HL-60/S4 treated with retinoic acid at 250 ng/mL for 4 days and 3 days (cell line): ENCODE measurements at regions not wholly inside any gene's neighbourhood (a gene's known extent, or its start where the extent isn't known, plus 50 kb on each side); places are given as distances from the start of the nearest gene placed in this dataset.
"Not testable (repeated sequence)": the region's sequence is repeated elsewhere in the genome, so short reads cannot be mapped to it uniquely, and the experiment has no call there.

Source experiments
- in situ Hi-C: fragments of 300-500 bp; cut with MboI; formaldehyde crosslinking; loops from 2 replicates; pipeline ENCODE4 v1.7.0; 2022; ENCODE audit warnings: low sequenced_read_pairs

DNA sequence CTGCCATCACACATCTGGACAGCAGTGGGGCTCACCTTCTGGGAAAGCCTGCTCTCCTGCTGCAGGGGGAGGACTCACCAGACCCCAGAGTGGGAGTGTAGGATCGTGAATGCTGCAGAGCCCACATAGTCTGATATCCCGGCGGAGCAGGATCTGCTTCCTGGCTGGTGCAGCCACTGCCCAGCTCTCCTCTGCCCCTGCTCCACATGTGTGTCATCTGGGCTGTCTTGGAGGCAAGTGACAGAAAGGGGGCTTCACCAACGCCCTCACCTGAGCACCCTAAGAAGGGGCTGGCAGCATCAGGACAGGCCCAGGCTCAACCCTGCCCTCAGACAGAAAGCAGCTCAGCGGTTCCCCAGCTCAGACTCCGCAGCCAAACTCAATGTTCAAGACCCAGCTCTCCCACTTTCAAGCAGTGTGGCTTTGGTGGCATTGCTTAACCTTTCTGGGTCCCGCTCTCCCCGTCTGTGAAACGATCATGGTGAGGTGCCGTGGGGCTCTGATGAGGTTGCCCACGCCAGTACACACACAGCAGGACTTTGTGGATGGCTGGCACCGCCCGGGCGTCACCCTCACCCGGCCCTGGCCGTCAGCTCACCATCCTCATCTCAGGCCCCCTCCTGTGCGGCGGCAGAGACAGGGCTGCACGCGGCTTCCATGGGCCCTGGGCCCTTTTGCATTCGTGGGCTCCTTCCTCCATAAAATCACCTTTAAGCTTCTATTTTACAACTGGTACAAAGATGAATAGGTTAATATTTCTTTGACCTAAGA, 91.0 kb upstream of the SFSWAP start:
- in situ Hi-C loops = no loop called here

DNA sequence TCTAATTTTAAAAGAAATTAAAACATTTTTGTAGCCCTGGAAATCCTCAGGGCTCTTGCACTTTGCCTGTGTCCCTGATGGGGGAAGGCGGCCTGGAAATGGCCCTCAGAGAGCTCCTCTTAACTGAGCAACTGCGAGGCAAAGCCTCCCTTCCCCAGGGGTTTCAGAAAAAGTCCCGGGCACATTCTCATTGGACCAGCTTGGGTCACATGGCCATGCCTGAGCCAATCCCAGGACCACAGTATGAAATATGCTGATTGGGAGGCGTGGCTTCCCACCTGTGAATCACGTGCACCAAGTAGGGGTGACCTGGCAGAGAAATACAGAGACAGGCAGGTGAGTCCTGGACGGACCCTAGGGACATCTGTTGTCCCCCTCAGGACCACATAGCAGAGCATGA, 90.4 kb upstream of the SFSWAP start:
- in situ Hi-C loops = no loop called here

DNA sequence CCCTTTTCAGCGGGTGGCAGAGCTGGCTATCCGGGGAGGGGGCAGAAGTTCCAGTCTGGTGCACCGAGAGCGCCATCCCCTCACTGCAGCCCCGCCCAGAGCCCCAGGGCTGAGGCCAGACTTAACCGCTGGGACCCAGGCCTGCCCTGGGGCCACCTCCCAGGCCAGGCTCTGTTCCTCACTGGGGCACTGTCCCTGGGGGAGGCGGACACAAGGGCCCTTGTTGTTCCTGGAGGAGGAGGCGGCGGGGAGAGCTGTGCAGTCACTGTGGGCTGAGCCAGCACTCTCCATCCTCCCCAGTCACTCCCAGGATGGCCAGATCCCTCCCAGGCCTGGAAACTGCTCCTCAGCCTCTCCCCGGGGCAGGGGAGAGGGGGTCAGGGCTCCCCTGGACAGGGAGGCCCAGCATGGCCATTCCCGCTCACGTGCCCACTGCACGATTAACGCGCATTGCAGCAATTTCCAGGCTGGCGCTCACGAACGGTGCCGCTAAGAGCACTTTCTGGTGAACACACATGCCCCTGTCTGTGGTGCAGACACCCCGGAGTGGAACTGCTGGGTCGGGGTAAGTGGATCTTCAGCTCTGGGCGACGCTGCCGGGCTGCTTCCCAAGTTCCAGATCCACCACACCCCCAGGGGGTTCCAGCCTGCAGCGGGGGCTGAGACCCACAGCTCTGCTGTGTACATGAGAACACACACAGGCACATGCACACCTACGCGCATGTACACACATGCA, 89.8 kb upstream of the SFSWAP start:
- in situ Hi-C loops = no loop called here

DNA sequence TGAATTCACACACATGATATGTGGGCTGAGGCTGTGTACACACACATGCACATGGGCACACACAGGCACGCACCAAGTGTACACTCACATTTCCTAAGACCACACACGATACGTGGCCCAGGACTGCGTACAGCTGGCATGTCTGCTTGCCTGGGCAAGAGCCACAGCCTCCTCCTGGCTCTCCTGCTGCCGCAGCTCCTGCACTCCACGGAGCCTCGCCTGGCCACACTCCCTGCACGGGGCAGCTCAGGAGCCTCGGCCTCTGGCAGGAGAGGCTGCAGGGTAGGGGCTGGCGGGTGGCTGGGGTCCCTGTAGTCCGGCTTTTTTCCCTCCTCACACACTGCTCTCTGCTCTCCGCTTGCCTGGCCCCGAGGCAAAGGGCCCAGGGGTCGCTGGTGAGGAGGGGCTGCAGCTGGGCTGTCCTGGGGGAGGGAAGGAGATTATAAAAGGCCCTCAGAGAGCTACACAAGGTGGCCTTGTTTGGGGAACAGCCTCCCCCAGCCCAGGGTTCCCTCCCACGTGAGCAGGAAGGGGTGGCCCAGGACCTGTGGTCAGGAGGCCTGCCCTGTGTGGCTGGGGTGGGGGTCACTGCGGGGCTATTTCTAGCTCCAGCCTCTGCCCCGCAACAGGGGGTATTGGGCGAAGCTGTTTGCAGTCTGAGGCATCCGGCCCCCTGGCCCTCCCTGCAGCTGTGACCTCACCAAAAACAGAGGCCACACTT, 89.0 kb upstream of the SFSWAP start:
- in situ Hi-C loops = no loop called here

DNA sequence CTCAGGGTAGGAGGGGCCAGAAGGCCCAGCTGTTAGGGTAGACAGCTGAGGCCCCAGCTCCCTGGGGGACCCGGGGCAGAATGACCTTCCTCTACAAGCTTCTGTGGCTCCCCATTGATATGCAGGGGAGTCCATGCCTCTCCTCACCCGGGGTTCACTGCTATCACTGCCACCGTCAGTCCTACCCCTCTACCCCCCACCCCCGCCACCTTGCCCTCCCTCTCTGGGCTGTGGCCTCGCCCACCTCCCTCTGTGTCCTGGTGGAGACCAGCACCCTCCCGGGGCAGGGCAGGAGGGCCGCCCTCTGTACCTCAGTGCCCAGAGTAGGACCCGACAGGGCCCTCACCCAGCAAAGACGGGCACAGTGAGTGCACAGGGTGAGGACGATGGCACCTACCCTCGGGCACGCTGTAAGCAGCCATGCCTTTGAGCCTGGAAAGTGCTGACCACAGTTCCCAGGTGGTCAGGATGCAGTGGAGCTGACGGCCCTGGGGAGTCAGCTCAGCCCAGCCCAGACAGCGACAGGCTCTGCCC, 88.4 kb upstream of the SFSWAP start:
- in situ Hi-C loops = no loop called here

DNA sequence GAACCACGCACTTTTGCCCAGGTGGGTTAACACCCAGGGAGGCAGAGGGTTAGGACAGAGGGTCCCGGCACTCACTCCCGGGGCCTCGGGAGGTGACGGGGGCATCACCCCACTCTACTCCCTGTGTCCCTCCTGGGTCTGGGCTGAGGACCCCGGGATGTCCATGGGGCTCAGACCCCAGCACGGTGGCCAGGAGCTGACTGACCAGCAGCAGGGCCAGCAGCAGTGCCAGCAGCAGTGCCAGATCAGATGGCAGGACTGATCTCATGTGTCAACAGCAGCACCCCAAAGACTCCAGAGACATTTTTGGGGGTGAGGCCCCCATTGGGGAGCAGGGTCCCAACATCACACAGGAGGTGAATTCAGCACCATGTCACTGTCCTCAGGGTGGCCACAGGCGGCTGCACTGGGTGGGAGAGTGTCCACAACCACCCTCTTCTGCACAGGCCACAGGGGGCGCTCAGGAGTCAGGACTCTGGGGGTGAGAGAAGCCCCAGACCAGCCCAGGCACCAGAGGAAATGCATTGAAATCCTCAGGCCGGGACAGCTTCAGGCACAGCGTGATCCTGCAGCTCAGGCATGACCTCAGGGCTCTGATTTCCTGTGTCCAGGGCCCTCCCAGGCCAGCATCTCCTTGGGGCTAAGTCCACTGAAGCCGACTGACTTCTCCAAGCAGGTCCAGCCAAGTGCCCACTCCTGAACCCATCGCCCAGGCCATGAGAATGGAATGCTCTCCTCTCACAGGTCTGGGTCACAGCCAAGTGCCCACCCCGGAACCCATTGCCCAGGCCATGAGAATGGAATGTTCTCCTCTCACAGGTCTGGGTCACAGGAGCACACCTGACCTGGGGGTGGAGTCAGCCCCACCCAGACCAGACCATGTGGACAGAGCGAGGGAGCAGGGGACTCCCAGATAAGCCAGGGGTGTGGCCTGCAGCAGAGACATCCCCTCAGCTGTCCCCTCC, 87.2 kb upstream of the SFSWAP start:
- in situ Hi-C loops = not testable (repeated sequence)

DNA sequence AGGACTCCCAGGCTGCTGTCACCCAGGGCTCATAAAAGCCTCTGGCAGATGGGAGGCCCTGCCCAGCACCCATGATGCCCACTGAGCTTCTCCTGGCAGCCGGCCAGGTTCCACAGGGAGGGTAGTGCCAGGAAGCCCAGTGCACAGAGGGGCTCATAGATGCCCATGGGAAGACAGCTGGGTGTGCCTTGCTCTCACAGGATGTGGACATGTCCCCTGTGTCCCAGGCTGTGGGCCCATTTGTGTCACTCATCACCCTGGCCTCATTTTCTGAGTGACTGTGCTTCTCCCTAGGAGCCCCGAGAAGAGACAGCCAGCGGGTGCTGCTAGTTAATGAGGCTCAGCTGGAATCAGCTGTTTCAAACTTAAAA, 86.5 kb upstream of the SFSWAP start:
- in situ Hi-C loops = not testable (repeated sequence)

DNA sequence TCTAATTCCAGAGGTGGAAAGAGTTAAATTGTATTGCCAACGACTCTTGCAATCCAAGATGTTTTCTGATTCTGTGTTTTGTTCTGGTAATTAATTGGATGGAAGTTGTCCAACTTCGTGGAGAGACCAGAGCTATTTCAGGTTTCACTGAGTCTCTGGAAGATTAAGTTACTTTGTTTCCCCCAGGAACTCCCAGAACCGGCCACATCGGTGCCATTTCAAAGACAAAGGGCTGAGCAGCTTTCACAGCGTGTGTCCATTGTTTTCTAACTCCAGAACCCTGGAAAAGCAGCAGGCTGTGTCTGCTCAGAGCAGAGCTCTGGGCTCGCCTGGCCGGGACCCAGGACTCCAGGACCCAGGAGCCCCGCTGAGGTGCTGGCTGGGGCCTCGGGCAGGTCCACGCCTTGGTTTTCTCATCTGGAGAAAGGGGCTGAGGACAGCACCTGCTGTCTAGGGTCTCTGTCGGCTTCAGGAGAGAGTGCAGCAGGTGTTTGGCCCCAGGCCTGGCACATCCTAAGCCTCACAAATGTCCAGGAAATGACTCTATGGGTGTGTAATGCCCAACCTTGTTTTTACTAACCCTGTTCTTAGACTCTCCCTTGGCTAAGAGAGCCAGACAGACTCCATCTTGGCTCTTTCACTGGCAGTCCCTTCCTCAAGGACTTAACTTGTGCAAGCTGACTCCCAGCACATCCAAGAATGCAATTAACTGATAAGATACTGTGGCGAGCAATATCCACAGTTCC, 86.0 kb upstream of the SFSWAP start:
- in situ Hi-C loops = not testable (repeated sequence)

DNA sequence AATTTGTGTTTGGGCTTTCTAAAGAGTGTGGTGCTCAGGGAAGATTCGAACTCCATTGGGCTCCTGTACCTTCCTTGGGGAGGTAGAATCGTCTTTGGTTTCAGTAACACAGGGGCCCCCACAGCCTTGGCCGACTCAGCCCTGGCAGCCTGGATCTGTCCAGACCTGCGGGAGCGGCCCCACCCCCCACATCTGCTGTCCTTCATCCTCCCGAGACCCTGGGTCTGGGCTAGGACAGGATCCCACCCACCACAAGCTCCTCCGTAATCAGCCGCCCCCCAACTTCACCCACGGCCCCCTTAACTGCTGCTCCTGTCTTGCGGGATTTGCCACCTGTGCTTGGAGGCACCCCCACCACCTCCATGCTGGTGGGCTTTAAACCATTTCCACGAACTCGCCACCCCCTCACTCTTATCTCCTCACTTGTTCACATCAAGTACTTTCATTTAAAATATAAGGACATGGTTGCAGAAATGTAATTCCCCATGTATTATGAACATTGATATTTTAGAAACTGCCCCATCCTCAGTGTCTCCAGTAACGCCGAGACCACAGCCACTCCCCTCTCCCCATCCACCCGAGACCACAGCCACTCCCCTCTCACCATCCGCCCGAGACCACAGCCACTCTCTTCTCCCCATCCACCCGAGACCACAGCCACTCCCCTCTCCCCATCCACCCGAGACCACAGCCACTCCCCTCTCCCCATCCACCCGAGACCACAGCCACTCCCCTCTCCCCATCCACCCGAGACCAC, 84.7 kb upstream of the SFSWAP start:
- in situ Hi-C loops = not testable (repeated sequence)

DNA sequence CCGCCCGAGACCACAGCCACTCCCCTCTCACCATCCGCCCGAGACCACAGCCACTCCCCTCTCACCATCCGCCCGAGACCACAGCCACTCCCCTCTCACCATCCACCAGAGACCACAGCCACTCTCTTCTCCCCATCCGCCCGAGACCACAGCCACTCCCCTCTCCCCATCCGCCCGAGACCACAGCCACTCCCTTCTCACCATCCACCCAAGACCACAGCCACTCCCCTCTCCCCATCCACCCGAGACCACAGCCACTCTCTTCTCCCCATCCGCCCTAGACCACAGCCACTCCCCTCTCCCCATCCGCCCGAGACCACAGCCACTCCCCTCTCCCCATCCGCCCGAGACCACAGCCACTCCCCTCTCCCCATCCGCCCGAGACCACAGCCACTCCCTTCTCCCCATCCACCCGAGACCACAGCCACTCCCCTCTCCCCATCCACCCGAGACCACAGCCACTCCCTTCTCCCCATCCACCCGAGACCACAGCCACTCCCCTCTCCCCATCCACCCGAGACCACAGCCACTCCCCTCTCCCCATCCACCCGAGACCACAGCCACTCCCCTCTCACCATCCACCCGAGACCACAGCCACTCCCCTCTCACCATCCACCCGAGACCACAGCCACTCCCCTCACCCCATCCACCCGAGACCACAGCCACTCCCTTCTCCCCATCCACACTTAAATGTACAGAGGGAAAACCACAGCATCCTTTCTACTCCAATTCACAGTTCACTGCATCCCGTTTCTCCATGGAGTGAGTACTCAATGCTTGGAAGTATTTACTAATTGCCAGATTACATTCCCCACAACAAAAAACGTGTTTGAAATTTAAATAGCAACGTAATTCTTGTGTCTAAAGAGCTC, 83.5 kb upstream of the SFSWAP start:
- in situ Hi-C loops = not testable (repeated sequence)

DNA sequence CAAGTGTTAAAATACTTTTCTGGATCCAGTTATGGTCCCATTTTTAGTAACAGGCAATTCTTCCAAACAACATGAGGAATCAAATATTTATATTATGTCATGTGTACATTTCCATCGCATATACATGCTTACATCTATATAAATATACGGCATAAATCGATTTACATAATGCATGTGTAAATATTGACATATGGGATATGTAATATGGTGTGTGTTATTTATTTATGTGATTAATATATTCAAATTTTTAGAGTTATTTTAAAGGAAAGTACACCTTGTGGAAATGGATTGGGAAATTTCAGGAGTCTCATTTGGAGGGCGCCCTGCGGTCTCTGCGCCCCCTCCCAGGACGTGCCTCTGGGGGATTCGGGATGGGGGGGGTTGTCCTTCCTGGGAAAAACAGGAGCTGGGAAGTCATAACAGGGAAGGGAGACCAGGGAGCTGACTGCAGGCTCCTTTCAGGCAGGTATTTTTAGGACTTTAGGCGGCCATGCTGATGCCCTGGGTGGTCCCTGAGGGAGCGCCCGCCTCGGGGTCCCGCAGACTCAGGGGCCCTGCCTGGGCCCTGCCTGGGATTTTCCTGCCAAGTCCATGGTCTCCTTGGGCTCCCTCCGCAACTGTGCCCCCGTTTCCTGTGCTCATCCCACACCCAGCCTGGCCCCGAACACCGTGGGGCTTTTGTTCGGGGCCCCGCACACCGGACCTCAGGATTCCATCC, 82.7 kb upstream of the SFSWAP start:
- in situ Hi-C loops = no loop called here

DNA sequence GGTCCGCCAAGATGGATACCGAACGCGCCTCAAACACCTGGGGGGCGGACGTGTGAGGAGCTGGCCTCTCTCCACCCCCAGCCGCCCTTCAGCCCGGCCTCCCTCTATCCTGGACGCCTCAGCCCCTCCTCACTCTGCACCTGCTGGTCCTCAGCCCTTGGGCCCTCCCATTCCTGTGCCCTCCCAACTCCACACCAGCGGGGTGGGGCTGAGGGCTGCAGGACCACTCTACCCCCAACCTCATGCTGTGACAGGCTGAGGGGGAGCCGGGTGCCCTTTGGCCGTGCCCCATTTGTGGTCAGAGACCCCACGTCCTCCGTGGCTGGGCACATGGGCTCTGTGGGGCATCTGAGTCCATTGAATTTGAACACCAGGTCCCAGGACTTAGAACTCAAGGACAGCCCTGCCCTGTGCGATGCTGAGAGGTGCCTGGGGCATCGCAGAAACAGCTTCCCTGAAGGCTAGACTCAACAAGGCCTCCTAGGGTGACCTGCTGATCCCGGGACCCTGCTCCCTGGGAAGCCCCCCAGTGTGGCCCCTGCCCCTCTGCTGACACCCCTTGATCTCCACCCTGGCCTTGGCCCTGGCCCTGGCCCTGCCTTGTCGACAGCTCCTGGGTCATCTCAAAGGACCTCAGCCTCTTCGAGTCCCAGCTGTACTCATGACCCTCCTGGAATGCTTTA, 82.0 kb upstream of the SFSWAP start:
- in situ Hi-C loops = no loop called here

DNA sequence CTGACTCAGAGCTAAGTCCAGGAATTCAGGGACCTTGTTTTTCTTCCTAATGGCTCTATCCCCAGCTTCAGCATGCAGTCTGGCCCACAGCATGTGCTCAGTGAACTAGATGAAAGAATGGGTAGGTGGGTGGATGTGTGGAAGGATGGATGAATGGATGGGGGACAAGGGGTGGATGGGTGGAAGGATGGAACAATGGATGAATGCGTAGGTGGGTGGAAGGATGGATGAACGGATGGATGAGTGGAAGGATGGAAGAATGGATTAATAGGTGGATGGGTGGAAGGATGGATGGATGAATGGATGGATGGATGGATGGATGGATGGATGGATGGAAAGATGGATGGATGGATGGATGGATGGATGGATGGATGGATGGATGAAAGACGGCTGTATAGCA, 79.7 kb upstream of the SFSWAP start:
- in situ Hi-C loops = no loop called here

DNA sequence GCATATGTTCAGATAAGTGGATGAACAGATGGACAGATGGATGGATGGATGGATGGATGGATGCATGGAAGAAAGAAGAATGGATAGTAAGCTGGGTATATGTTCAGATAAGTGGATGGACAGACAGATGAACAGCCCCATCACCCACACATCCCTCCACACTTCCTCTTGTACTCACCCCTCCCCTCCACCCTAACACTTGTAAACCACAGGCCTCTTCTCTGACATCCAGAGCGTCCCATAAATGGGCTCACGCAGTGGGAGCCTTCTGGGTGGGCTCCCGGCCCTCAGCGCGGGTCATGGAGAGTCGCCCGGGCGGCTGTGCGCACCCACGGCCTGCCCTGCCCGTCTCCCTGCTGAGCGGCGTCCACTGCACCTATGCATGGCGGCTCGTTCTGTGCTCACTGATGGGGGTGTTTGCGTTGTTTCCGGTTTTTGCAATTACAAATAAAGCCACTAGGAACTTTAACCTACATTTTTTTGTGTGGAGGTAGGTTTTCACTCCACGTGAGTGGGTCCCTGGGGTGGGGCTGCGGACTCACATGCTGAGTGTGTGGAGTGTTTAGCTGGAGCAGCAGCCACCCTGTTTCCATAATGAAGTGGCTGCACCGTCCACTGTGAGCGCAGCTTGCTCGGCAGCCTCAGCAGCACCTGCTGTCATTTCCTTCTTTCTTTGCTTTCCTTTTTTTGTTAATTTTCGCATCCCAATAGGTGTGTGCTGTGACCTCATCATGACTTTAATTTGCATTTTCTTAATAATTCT, 78.8 kb upstream of the SFSWAP start:
- in situ Hi-C loops = not testable (repeated sequence)

DNA sequence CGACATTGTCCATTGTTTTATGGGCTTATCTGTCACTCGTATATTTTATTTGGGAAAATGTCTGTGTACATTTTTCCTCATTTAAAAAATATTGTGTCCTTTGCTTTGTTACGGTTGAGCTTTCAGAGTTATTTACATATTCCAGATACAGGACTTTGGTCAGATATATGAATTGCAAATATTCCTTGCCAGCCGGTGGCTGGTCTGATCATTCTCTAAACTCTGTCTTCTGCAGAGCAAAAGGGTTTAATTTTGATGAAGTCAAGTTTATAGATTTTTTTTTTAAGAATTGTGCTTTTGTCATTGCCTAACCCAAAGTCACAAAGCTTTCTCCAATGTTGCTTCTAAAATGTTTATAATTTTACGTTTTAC, 78.3 kb upstream of the SFSWAP start:
- in situ Hi-C loops = not testable (repeated sequence)

DNA sequence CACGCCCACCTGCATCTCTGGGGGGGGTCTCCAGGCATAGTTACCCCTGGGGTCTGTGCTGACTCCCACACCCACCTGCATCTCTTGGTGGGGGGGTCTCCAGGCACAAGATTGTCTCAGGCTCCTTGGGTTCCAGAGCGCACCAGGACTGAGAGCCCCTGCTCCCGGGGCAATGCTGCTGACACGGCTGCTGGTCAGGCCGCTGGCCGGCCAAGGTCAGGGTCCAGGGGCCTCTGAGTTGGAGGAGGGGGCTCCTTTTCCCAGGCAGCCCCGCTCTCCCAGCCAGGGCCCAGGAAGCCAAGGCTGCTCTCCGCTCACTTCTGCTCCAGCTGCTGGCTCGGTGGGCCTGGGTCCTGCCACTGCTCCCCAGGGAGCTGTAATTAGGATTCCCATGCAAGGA, 77.3 kb upstream of the SFSWAP start:
- in situ Hi-C loops = not testable (repeated sequence)
